ENCODE measurements at regions not wholly inside any gene's neighbourhood (a gene's known extent, or its start where the extent isn't known, plus 50 kb on each side); places are given as distances from the start of the nearest gene placed in this dataset.

GRCh38 chr4:96543346-96543745 lies 703.5 kb downstream of the PDHA2 start:
- H3K36me3 ChIP-seq (ENCODE audit: control insufficient read depth, low read length) = no peaks in the 10 kb centered on the region
- no peaks in the 10 kb centered on the region for H3K9me2 ChIP-seq (replicated peaks; ENCODE audit: control insufficient read depth, low read length)
- H3K27me3 ChIP-seq (ENCODE audit: control insufficient read depth, low read length) = no peaks in the 10 kb centered on the region
- no peak overlapping the region for H3K4me2 ChIP-seq (ENCODE audit: low read length)
- no peaks in the 10 kb centered on the region for H3K9me3 ChIP-seq (ENCODE audit: control insufficient read depth, insufficient read depth, low read length)
- H3K4me3 ChIP-seq (ENCODE audit: low read length) = no peak overlapping the region
- H4K20me1 ChIP-seq (ENCODE audit: control insufficient read depth, insufficient read depth, low read depth, low read length) = no peaks in the 10 kb centered on the region
- H3K79me2 ChIP-seq (ENCODE audit: control insufficient read depth, low read length) = no peaks in the 10 kb centered on the region
- H3K27ac ChIP-seq (ENCODE audit: low read depth, low read length) = no peak overlapping the region
- H3K4me1 ChIP-seq (ENCODE audit: control insufficient read depth, low read length) = no peaks in the 10 kb centered on the region
- TF ChIP-seq CTCF (IDR thresholded peaks at IDR 0.05; ENCODE audit: low read depth, low read length, poor library complexity, severe bottlenecking) (no peak), EZH2phosphoT487 (IDR thresholded peaks at IDR 0.05; ENCODE audit: borderline replicate concordance, low read length) (no peak)
- H3F3A ChIP-seq (ENCODE audit: control insufficient read depth, insufficient read depth) = no peaks in the 10 kb centered on the region

GRCh38 chr4:96558466-96558865 lies 718.6 kb downstream of the PDHA2 start:
- Histone ChIP-seq H3K27ac (ENCODE audit: low read depth, low read length) (no peak overlapping the region), H3K79me2 (ENCODE audit: control insufficient read depth, low read length) (no peaks in the 10 kb centered on the region)

GRCh38 chr4:96566755-96567154 lies 726.9 kb downstream of the PDHA2 start:
- Histone ChIP-seq H3K36me3 (ENCODE audit: control insufficient read depth, low read length) (no peaks in the 10 kb centered on the region), H3K27ac (ENCODE audit: low read depth, low read length) (no peak overlapping the region), H3K27me3 (ENCODE audit: control insufficient read depth, low read length) (no peaks in the 10 kb centered on the region), H3K79me2 (ENCODE audit: control insufficient read depth, low read length) (no peaks in the 10 kb centered on the region), H3K4me1 (ENCODE audit: control insufficient read depth, low read length) (no peaks in the 10 kb centered on the region), H4K20me1 (ENCODE audit: control insufficient read depth, insufficient read depth, low read depth, low read length) (no peaks in the 10 kb centered on the region), H3F3A (ENCODE audit: control insufficient read depth, insufficient read depth) (no peaks in the 10 kb centered on the region), H3K4me3 (ENCODE audit: low read length) (no peak overlapping the region), H3K4me2 (ENCODE audit: low read length) (no peak overlapping the region), H3K9me2 (replicated peaks; ENCODE audit: control insufficient read depth, low read length) (no peaks in the 10 kb centered on the region), H3K9me3 (ENCODE audit: control insufficient read depth, insufficient read depth, low read length) (no peaks in the 10 kb centered on the region)
- TF ChIP-seq CTCF (IDR thresholded peaks at IDR 0.05; ENCODE audit: low read depth, low read length, poor library complexity, severe bottlenecking) = no peak
- TF ChIP-seq EZH2phosphoT487 (IDR thresholded peaks at IDR 0.05; ENCODE audit: borderline replicate concordance, low read length) = no peak

More at GRCh38 chr4:96558466-96558865, 718.6 kb downstream of the PDHA2 start:
- H3K36me3 ChIP-seq (ENCODE audit: control insufficient read depth, low read length) = no peaks in the 10 kb centered on the region
- H3K9me3 ChIP-seq (ENCODE audit: control insufficient read depth, insufficient read depth, low read length) = no peaks in the 10 kb centered on the region
- H4K20me1 ChIP-seq (ENCODE audit: control insufficient read depth, insufficient read depth, low read depth, low read length) = no peaks in the 10 kb centered on the region
- no peak for TF ChIP-seq CTCF (IDR thresholded peaks at IDR 0.05; ENCODE audit: low read depth, low read length, poor library complexity, severe bottlenecking)
- TF ChIP-seq EZH2phosphoT487 (IDR thresholded peaks at IDR 0.05; ENCODE audit: borderline replicate concordance, low read length) = no peak
- no peaks in the 10 kb centered on the region for H3F3A ChIP-seq (ENCODE audit: control insufficient read depth, insufficient read depth)
- H3K27me3 ChIP-seq (ENCODE audit: control insufficient read depth, low read length) = no peaks in the 10 kb centered on the region
- no peak overlapping the region for H3K4me3 ChIP-seq (ENCODE audit: low read length)
- H3K9me2 ChIP-seq (replicated peaks; ENCODE audit: control insufficient read depth, low read length) = no peaks in the 10 kb centered on the region
- no peak overlapping the region for H3K4me2 ChIP-seq (ENCODE audit: low read length)
- no peaks in the 10 kb centered on the region for H3K4me1 ChIP-seq (ENCODE audit: control insufficient read depth, low read length)

GRCh38 chr4:96585304-96585703 lies 745.4 kb downstream of the PDHA2 start:
- Histone ChIP-seq H3F3A (ENCODE audit: control insufficient read depth, insufficient read depth) (no peaks in the 10 kb centered on the region), H3K4me2 (ENCODE audit: low read length) (no peak overlapping the region), H3K4me3 (ENCODE audit: low read length) (no peak overlapping the region), H3K27me3 (ENCODE audit: control insufficient read depth, low read length) (no peaks in the 10 kb centered on the region), H3K9me3 (ENCODE audit: control insufficient read depth, insufficient read depth, low read length) (no peaks in the 10 kb centered on the region), H3K27ac (ENCODE audit: low read depth, low read length) (no peak overlapping the region), H3K4me1 (ENCODE audit: control insufficient read depth, low read length) (no peaks in the 10 kb centered on the region), H3K9me2 (replicated peaks; ENCODE audit: control insufficient read depth, low read length) (no peaks in the 10 kb centered on the region), H3K79me2 (ENCODE audit: control insufficient read depth, low read length) (no peaks in the 10 kb centered on the region), H4K20me1 (ENCODE audit: control insufficient read depth, insufficient read depth, low read depth, low read length) (no peaks in the 10 kb centered on the region), H3K36me3 (ENCODE audit: control insufficient read depth, low read length) (no peaks in the 10 kb centered on the region)
- TF ChIP-seq CTCF (IDR thresholded peaks at IDR 0.05; ENCODE audit: low read depth, low read length, poor library complexity, severe bottlenecking) = no peak
- no peak for TF ChIP-seq EZH2phosphoT487 (IDR thresholded peaks at IDR 0.05; ENCODE audit: borderline replicate concordance, low read length)

Data from DOHH2 (cell line).